Mucosa of descending colon (tissue), 3 donors: ENCODE measurements at regions not wholly inside any gene's neighbourhood (a gene's known extent, or its start where the extent isn't known, plus 50 kb on each side); places are given as distances from the start of the nearest gene placed in this dataset.

Source experiments
- ATAC-seq: fragments of 200-7000 bp; cut with Tn5 transposase; one replicate; pipeline ENCODE4 v1.9.1; 2020; ENCODE audit warnings: mild to moderate bottlenecking, moderate library complexity
- DNase-seq, 3 donors: peaks; one replicate each; pipeline ENCODE4 v3.0.0-alpha.2; 2020
- H3K36me3 ChIP-seq: fragments of 200-600 bp; one replicate; pipeline ENCODE4 v1.8.0; 2021; ENCODE audit warnings: low read depth, mild to moderate bottlenecking
- H3K4me1 ChIP-seq: fragments of 200-600 bp; one replicate; pipeline ENCODE4 v1.8.0; 2021; ENCODE audit warnings: low read depth, mild to moderate bottlenecking
- H3K4me3 ChIP-seq: fragments of 200-600 bp; one replicate; pipeline ENCODE4 v1.8.0; 2021; ENCODE audit warnings: mild to moderate bottlenecking
- H3K9me3 ChIP-seq: fragments of 200-600 bp; one replicate; pipeline ENCODE4 v1.8.0; 2021; ENCODE audit warnings: mild to moderate bottlenecking
- intact Hi-C, 2 donors: fragments of 100-400 bp; cut with DNase I in 1 of 2; cut with micrococcal nuclease in 1 of 2; formaldehyde crosslinking; loops; one replicate each; pipeline versions ENCODE4 v1.11.0 to v1.11.1; 2022; cut with DNase I, micrococcal nuclease
- TF ChIP-seq, protein P1 (sequence below): fragments of 200-600 bp; IDR thresholded peaks from one replicate; pipeline ENCODE4 v1.8.0; 2022; ENCODE audit warnings: antibody characterized with exemption, mild to moderate bottlenecking
- donor health status: DM: no; HTN: no; CAD: no; lungs with moderate emphysema.
- donor health status: DM: no; HTN: no; CAD: no.
- donor health status: DM: no; HTN: yes; CAD: no.

DNA sequence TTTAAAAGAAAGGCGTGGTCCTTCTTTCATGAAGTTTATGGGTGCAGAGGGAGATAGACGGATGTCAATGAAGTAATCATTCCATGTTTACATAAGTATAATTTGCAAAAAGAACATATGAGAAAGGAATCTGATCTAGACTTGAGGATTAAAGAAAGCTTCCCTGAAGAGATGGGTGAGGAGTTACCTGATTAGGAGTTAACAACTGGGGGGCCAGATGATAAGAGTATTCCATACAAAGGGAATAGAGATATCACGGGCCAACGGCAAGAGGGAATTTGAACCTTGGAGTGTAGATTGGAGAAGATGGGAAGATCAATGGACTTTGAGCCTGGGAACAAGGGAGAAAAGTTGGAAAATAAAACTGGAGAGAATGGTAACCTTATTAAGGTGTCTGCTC, 1959.9 kb upstream of the WWC1 start:
- intact Hi-C loops, result no loop called here
- H3K4me3 ChIP-seq, result no peak overlapping the region
- no peak for DNase-seq
- TF ChIP-seq, protein P1, sequence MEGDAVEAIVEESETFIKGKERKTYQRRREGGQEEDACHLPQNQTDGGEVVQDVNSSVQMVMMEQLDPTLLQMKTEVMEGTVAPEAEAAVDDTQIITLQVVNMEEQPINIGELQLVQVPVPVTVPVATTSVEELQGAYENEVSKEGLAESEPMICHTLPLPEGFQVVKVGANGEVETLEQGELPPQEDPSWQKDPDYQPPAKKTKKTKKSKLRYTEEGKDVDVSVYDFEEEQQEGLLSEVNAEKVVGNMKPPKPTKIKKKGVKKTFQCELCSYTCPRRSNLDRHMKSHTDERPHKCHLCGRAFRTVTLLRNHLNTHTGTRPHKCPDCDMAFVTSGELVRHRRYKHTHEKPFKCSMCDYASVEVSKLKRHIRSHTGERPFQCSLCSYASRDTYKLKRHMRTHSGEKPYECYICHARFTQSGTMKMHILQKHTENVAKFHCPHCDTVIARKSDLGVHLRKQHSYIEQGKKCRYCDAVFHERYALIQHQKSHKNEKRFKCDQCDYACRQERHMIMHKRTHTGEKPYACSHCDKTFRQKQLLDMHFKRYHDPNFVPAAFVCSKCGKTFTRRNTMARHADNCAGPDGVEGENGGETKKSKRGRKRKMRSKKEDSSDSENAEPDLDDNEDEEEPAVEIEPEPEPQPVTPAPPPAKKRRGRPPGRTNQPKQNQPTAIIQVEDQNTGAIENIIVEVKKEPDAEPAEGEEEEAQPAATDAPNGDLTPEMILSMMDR, result no peak
- H3K36me3 ChIP-seq, result no peaks in the 10 kb centered on the region
- H3K4me1 ChIP-seq, result no peaks in the 10 kb centered on the region
- H3K9me3 ChIP-seq, result peaks cover 7% of the 10 kb centered on the region
- ATAC-seq, result no peak

DNA sequence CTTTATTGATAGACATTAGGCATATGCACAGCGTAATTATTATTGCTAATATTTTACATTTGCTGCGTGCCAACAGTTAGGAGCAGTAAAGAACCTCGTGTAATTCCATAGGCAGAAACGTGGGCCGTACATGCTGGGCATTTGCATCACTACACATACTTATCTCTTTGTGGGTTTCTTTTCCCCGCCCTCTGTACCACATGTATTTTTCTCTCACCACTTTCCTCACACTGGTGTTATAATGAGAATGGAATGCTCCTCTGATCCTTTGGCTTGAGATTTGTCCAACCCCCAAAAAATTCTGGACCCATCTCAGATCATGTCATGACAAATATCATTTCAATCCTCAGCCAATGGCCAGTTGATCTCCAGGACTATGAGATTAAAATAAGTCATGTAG, 1952.6 kb upstream of the WWC1 start:
- TF ChIP-seq, protein P1, result no peak
- DNase-seq (no peak), ATAC-seq (no peak)
- Histone ChIP-seq H3K4me3 (no peak overlapping the region), H3K36me3 (no peaks in the 10 kb centered on the region), H3K9me3 (peaks cover 5% of the 10 kb centered on the region), H3K4me1 (no peaks in the 10 kb centered on the region)
- intact Hi-C loops, result no loop called here

DNA sequence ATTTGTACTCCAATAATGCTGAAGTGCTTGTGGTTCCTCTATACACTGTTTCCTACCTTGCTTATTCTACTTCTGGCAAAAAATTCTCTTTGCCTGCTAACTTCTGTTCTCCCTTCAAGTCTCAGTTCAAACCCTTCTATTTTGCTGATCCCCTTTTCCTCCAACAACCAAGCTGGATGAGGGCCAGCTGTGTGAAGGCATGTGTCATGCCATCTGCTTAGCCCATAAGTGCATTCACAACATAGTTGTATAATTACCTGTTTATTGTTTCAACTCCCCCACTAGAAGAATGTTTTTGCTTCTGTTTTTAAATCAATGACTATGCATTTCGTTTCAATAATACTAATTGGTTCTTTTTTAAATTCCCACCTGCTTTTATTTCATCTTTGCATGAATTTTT, 1951.4 kb upstream of the WWC1 start:
- intact Hi-C loops, result no loop called here
- TF ChIP-seq, protein P1, result no peak

DNA sequence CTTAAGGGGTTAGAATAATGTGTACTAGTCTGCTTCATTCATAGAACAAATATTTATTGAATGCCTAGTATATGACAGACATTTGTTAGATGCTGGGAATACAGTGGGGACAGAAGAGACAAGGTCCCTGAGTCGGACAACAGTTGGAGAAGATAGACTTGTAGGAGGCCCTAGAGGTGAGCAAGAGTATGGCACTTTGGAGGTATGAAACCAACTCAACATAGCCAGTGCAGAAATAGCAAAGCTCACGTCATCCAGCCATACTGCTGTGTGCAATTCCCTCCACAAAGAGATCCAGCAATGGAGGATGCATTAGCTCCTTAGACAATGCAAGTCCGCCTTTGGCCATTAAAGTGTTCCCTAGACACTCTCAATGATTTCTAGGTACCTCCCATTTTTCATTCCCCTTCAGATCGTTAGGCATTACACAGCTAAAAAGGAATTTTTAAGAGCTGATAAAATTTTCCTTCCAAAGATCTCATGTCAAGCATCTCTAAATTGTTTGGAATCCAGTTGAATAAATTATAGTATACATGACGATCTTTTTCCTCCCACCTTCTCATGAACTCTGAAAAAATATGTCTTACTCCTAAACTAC, 1949.6 kb upstream of the WWC1 start:
- TF ChIP-seq, protein P1, result no peak
- intact Hi-C loops, result no loop called here
- Histone ChIP-seq H3K4me3 (no peak overlapping the region), H3K9me3 (peaks cover 2% of the 10 kb centered on the region), H3K36me3 (no peaks in the 10 kb centered on the region), H3K4me1 (no peaks in the 10 kb centered on the region)
- DNase-seq (no peak), ATAC-seq (no peak)

More for the DNA sequence above, 1951.4 kb upstream of the WWC1 start:
- Histone ChIP-seq H3K4me1 (no peaks in the 10 kb centered on the region), H3K36me3 (no peaks in the 10 kb centered on the region), H3K9me3 (peaks cover 5% of the 10 kb centered on the region), H3K4me3 (no peak overlapping the region)
- ATAC-seq, result no peak
- DNase-seq, result no peak

DNA sequence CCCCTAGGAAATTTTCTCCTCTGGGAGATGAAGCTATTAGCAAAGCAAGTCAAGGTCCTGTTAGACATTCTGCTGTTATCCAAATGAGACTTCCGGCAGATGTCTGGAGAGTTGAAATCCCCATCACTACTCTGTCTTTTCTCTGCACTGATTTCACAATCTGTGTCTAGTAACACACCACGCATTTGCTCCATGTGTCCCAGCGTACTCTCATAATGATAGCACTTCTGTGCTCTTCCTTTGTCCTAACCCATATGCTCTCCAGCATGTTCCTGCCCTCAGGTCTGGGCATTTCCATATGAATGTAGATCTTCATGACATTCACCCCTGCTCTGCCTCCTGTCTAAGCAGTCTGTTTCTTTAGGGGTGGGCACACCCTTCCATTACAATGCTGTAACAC, 1949.0 kb upstream of the WWC1 start:
- ATAC-seq (no peak), DNase-seq (no peak)
- intact Hi-C loops, result no loop called here
- Histone ChIP-seq H3K9me3 (peaks cover 2% of the 10 kb centered on the region), H3K36me3 (no peaks in the 10 kb centered on the region), H3K4me3 (no peak overlapping the region), H3K4me1 (no peaks in the 10 kb centered on the region)
- TF ChIP-seq, protein P1, result no peak
